ENCODE measurements at regions not wholly inside any gene's neighbourhood (a gene's known extent, or its start where the extent isn't known, plus 50 kb on each side); places are given as distances from the start of the nearest gene placed in this dataset.
"Not testable (repeated sequence)": the region's sequence is repeated elsewhere in the genome, so short reads cannot be mapped to it uniquely, and the experiment has no call there.

- H3K23me2 ChIP-seq (ENCODE audit: insufficient read length, low read depth, low read length, poor library complexity, severe bottlenecking) = no peaks in the 10 kb centered on the region
- H3K79me1 ChIP-seq (ENCODE audit: insufficient read depth, low read depth, low read length, poor library complexity, severe bottlenecking) = no peaks in the 10 kb centered on the region
- H4K8ac ChIP-seq (replicated peaks; ENCODE audit: insufficient read length, low read depth, low read length) = no peak overlapping the region
- no peak for TF ChIP-seq CTCF (conservative IDR thresholded peaks at IDR 0.05)
- H3K27me3 ChIP-seq (ENCODE audit: insufficient read depth, low read length) = no peaks in the 10 kb centered on the region
- no peak overlapping the region for H2BK120ac ChIP-seq (ENCODE audit: low read depth, low read length, poor library complexity, severe bottlenecking)
- no peaks in the 10 kb centered on the region for H3K79me2 ChIP-seq (ENCODE audit: insufficient read depth, low read length)
- H4K5ac ChIP-seq (ENCODE audit: insufficient read length, low read depth, low read length) = no peak overlapping the region
- DNase-seq = no peak
- H3T11ph ChIP-seq (ENCODE audit: low read length) = no peak overlapping the region
- H3K27ac ChIP-seq (ENCODE audit: insufficient read length, low read depth, low read length) = no peak overlapping the region
- H4K20me1 ChIP-seq (ENCODE audit: control insufficient read depth, insufficient read depth, insufficient read length) = no peaks in the 10 kb centered on the region
- H3K56ac ChIP-seq (ENCODE audit: insufficient read length, low read depth, low read length) = no peak overlapping the region
- no peak overlapping the region for H3K4me3 Mint-ChIP-seq
- no peak overlapping the region for H3K14ac ChIP-seq (ENCODE audit: insufficient read depth, low read length)
- H2AFZ ChIP-seq (ENCODE audit: low read length) = no peak overlapping the region
- H2BK5ac ChIP-seq (ENCODE audit: insufficient read length, low read length) = no peak overlapping the region
- no peaks in the 10 kb centered on the region for H3K27me3 Mint-ChIP-seq (ENCODE audit: low read depth)
- no peak overlapping the region for H3K9ac ChIP-seq (ENCODE audit: extremely low read depth, insufficient read length, low read length)
- no peaks in the 10 kb centered on the region; a peak in 1 of 5 replicates for H3K9me3 Mint-ChIP-seq
- no peak overlapping the region for H2BK15ac ChIP-seq (ENCODE audit: low read depth, low read length)
- no CpG with 5 or more reads among the region's 2 CpGs for WGBS (ENCODE audit: extremely low coverage, insufficient read length, low lambda C conversion rate)
- H2AK5ac ChIP-seq (ENCODE audit: insufficient read length, low read length) = no peak overlapping the region
- H3K4me1 Mint-ChIP-seq = peaks cover 0 to 5% of the 10 kb centered on the region in 2 experiments; a peak in 2 of 4 replicates
- H3K4ac ChIP-seq (ENCODE audit: low read depth, low read length) = no peak overlapping the region
- H4K91ac ChIP-seq (ENCODE audit: insufficient read length, low read depth, low read length) = no peak overlapping the region
- H3K36me3 Mint-ChIP-seq (ENCODE audit: insufficient read depth in 1 of 3, low read depth in 3 of 3) = peaks cover 0 to 1% (median 0%) of the 10 kb centered on the region in 3 experiments; a peak in 1 of 7 replicates
- H3K4me2 ChIP-seq (ENCODE audit: insufficient read depth, insufficient read length, low read length) = no peak overlapping the region
- no peak overlapping the region for H3K18ac ChIP-seq (ENCODE audit: insufficient read length, low read depth, low read length)
- H2BK20ac ChIP-seq (ENCODE audit: low read depth, low read length, poor library complexity, severe bottlenecking) = no peak overlapping the region
- no peak overlapping the region for H2BK12ac ChIP-seq (ENCODE audit: insufficient read length, low read depth, low read length)
- H3K23ac ChIP-seq (ENCODE audit: insufficient read length, low read depth, low read length) = no peak overlapping the region
- H3K9me3 ChIP-seq (ENCODE audit: control insufficient read depth, low read depth, low read length) = no peaks in the 10 kb centered on the region
- H3K27ac Mint-ChIP-seq = no peak overlapping the region
- no peaks in the 10 kb centered on the region for H3K4me1 ChIP-seq (ENCODE audit: insufficient read depth, low read length)
Measured at GRCh38 chr4:19557161-19557560, 694.5 kb upstream of the SLIT2 start.

- not testable (repeated sequence) for H3K23me2 ChIP-seq (ENCODE audit: insufficient read length, low read depth, low read length, poor library complexity, severe bottlenecking)
Measured at GRCh38 chr4:19556276-19556675, 695.4 kb upstream of the SLIT2 start.

More at GRCh38 chr4:19556276-19556675, 695.4 kb upstream of the SLIT2 start:
- H4K91ac ChIP-seq (ENCODE audit: insufficient read length, low read depth, low read length); H2AK5ac ChIP-seq (ENCODE audit: insufficient read length, low read length); H3K9me3 Mint-ChIP-seq; H3K27me3 ChIP-seq (ENCODE audit: insufficient read depth, low read length); H4K5ac ChIP-seq (ENCODE audit: insufficient read length, low read depth, low read length); H3K4ac ChIP-seq (ENCODE audit: low read depth, low read length); H3K9me3 ChIP-seq (ENCODE audit: control insufficient read depth, low read depth, low read length); H4K8ac ChIP-seq (replicated peaks; ENCODE audit: insufficient read length, low read depth, low read length); H3K27ac ChIP-seq (ENCODE audit: insufficient read length, low read depth, low read length); H2BK15ac ChIP-seq (ENCODE audit: low read depth, low read length); H3K4me1 ChIP-seq (ENCODE audit: insufficient read depth, low read length); H3K56ac ChIP-seq (ENCODE audit: insufficient read length, low read depth, low read length); H3K9ac ChIP-seq (ENCODE audit: extremely low read depth, insufficient read length, low read length); H2BK5ac ChIP-seq (ENCODE audit: insufficient read length, low read length); H2BK20ac ChIP-seq (ENCODE audit: low read depth, low read length, poor library complexity, severe bottlenecking); H3K79me2 ChIP-seq (ENCODE audit: insufficient read depth, low read length); H3K4me3 Mint-ChIP-seq; DNase-seq; H3K23ac ChIP-seq (ENCODE audit: insufficient read length, low read depth, low read length); H3T11ph ChIP-seq (ENCODE audit: low read length); H3K27me3 Mint-ChIP-seq (ENCODE audit: low read depth); H3K36me3 Mint-ChIP-seq (ENCODE audit: insufficient read depth in 1 of 3, low read depth in 3 of 3); H4K20me1 ChIP-seq (ENCODE audit: control insufficient read depth, insufficient read depth, insufficient read length); H2AFZ ChIP-seq (ENCODE audit: low read length); H2BK12ac ChIP-seq (ENCODE audit: insufficient read length, low read depth, low read length); H3K79me1 ChIP-seq (ENCODE audit: insufficient read depth, low read depth, low read length, poor library complexity, severe bottlenecking); H3K18ac ChIP-seq (ENCODE audit: insufficient read length, low read depth, low read length); H3K4me1 Mint-ChIP-seq; H3K4me2 ChIP-seq (ENCODE audit: insufficient read depth, insufficient read length, low read length); H2BK120ac ChIP-seq (ENCODE audit: low read depth, low read length, poor library complexity, severe bottlenecking); H3K14ac ChIP-seq (ENCODE audit: insufficient read depth, low read length): not testable (repeated sequence)
- H3K27ac Mint-ChIP-seq = peak overlapping the region in 1 of 3 experiments; percentile 1; a peak in 1 of 7 replicates
- WGBS (ENCODE audit: extremely low coverage, insufficient read length, low lambda C conversion rate) = no CpG with 5 or more reads among the region's 10 CpGs
